NCI-H774 (cell line): ENCODE measurements at regions not wholly inside any gene's neighbourhood (a gene's known extent, or its start where the extent isn't known, plus 50 kb on each side); places are given as distances from the start of the nearest gene placed in this dataset.

Experiments used
- DNase-seq: peaks from one replicate; lab custom pipeline; 2025; lab: John Stamatoyannopoulos, UW

DNA sequence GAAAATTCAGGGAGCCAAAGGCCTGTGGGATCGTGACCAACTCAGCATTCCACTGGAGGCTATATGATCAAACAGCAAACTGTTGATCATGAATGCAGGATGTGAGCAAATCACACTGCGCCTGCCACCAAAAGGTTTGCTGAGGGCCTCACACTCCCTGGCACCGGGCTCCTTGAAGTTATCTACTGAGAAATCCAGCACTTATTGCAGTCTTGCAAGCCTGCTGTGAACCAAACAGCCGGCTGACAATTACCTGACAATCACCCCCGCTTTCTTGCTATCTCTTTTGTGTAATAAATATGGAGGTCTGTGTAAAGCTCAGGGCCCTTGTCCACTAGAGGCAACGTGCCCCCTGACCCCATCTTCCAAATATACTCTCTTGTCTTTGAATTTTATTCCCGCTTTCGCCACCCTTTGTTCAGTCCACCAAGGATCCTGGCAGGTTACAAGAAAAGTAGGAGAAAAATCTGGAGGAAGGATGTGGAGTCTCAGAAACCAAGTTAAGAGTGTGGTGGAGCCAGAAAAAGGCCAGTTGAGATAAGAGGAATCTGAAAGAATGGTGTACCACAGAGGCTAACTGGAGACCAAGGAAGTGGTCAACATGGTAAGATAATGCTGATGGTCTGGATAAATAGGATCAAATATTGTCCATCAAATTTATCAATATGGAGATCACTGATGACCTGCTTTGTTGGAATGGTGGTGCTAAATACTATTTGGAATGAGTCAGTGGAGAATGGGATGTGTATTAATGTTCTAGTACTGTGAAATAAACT lies 229.2 kb downstream of the ALX1 start:
- DNase-seq = no peak

DNA sequence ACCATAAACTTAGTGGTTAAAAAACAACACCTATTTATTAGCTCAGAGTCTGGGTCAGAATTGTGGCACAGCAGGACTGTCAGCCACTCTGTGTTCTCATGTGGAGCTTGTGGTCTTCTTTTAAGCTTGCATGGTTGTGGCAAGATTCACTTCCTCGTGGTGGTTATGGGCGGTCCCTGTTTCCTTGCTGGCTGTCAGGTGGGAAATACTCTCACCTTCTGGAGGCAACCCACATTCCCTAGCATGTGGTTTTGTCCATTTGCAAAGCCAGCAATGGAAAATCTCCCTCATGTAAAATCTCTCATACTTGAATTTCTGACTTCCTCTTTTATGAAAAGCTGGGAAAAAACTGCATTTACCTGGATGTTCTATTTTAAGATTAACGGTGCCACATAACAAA lies 229.8 kb downstream of the ALX1 start:
- DNase-seq = no peak

DNA sequence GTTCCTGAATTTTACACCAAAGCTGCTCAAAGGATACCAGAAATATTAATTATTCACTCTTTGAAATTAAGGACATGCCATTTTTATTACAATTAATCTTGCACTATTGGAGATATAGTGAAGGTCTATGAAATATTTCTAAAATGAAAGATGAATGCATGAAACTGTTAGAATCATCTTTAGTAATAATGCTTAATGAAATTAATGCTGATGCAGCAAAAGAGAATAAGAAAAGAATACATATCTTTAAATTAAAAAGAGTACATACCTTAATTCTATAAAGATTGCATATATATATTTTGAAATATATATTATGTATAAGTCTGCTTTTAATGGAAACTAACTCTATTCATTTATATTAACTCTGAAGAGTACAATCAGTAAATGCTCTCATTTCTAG lies 236.0 kb downstream of the ALX1 start:
- no peak for DNase-seq

DNA sequence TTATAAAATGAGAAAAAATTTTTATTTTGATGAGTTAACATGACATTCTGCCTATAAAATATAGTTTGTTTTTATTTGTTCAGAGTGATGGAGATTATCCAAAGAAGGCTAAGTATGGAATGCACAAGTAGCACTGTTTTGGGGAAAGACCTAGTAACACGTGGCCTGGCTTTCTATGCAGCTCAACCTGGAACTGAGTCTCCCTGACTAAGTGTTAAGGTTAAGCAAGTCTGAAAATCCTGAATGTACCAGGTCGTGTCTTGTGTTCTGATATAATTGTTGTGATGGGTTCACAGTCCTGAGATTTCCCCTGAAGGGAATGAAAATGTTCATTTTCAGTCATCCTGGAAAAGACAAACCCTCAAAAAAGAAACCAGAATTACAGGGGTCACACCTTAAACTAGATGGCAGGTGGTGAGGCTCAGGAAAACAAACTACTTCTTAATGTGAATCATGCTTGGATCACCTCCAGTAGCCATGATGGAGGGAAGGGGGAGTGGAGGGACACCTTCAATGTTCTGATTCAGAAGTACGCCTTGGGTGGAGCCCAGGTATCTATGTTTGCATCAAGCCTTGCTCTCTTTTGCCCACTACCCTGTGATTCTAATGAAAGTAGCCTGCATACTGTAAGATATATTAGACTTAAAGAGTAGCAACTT lies 236.8 kb downstream of the ALX1 start:
- no peak for DNase-seq

- DNase-seq = no peak
Measured at GRCh38 chr12:85519163-85519562, 239.1 kb downstream of the ALX1 start.

GRCh38 chr12:85523197-85523596 lies 243.2 kb downstream of the ALX1 start:
- no peak for DNase-seq

DNA sequence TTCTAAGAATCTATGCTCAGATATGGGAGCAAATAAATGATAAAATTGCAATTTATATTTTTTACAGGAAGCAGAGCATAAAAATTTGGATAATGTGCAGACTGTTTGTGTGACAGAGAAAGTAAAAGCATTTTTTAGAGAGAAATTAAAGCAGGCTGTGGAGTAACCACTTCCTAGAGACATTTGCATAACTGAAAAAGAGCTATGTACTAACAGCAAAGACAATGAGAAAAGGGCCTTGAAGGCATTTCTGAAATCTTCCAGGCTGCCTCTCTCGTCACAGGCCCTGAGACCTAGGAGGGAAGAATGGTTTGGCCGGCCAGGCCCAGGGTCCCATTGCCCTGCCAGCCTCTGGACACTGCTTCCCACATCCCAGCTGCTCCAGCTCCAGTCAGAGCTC lies 247.2 kb downstream of the ALX1 start:
- no peak for DNase-seq

GRCh38 chr12:85529896-85530295 lies 249.9 kb downstream of the ALX1 start:
- no peak for DNase-seq

DNA sequence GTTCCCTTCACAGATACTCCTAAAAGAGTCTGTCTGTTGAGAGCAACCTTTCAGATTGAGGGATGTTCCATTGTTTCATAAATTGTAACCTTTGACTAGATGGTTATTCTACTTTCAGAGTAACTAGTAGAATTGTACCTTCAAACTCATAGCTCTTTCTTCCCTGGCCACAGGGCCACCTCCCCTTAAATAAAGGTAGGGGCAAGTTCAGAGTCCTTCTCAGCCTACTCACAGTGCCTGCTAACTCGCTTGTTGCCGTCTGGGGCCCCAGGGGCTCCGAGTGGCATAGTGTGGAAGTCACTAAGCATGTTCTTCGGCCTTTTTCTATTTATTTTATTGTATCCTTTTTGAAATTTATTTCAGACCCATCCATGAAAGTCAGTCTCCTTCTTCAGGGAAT lies 250.4 kb downstream of the ALX1 start:
- no peak for DNase-seq

GRCh38 chr12:85531341-85531740 lies 251.3 kb downstream of the ALX1 start:
- no peak for DNase-seq

DNA sequence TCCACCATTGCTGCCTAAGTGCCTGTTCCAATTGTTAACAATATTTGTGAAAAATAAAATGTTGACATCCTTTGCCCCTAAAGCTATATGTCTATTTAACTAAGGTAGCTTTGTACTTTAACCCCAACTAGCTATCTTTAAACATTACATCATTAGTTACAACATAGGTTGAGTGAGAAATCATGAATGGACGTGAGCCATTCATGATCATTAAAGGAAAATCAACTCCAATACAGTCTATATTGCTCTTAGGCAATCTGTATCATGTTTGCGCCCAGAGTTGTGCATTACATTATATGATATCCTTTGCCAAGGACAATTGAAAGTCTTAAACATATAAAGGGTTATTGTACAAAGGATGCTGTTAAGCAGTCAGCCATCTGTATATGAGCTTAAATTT lies 269.6 kb downstream of the ALX1 start:
- DNase-seq = no peak

- no peak for DNase-seq
Measured at GRCh38 chr12:85550924-85551323, 270.9 kb downstream of the ALX1 start.

DNA sequence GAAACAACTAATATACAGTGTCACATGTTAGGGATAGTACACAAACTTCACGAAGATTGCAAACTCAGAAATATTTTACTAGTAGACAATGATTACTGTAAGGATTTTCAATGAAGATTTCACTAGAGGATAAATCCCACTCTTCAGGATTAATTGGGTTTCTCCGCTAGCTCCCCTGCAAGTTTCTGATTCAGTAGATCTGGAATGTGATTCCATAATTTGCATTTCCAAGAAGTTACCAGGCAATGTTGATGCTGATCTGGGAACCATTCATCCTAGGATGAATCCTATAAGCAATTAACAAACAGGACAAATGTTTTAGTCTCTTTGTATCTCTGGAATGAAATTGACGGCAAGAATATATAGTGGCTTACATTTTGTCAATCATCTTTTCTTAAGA lies 272.4 kb downstream of the ALX1 start:
- DNase-seq = no peak

- DNase-seq = no peak
Measured at GRCh38 chr12:85557850-85558249, 277.8 kb downstream of the ALX1 start.

GRCh38 chr12:85558684-85559083 lies 277.5 kb downstream of the RASSF9 start:
- no peak for DNase-seq

- DNase-seq = no peak
Measured at GRCh38 chr12:85559127-85559526, 277.1 kb downstream of the RASSF9 start.

DNA sequence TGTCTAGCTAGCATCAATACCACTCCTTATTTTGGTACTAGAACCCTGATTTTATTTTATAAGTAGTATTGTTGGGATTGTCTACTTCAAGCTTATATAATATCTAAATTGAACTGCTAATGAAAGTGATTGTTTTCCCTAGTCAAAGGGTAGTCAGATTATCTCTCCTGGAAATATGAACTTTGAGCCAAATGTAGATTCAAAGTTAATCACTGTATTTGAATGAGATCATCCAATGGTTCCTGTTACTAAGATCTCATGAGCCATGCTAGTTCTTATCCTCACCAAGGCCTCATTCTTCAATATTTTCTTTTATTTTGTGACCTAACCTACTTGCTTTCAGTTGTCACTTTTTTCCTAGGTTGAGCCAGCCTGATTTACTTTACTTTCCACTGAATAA lies 276.7 kb downstream of the RASSF9 start:
- DNase-seq = no peak

DNA sequence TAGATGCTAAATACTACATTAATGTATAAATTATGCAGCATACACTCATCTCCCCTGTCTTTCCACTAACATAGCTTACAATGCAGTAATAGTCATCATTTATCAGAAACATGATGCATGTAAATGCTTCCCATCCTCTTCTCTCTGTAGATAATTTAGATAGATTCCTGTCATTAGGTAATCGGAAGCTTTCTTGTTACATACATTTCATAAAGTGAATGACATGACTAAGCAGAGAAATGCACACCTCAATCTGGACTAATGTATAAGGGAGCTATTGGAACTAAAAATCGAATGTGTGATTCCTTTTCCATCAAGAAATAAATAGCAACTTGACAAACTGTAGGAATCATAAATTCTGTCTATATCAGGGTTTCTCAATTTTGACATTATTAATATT lies 273.4 kb downstream of the RASSF9 start:
- DNase-seq = no peak

- no peak for DNase-seq
Measured at GRCh38 chr12:85564786-85565185, 271.4 kb downstream of the RASSF9 start.

GRCh38 chr12:85568395-85569103 lies 267.7 kb downstream of the RASSF9 start:
- DNase-seq = no peak

DNA sequence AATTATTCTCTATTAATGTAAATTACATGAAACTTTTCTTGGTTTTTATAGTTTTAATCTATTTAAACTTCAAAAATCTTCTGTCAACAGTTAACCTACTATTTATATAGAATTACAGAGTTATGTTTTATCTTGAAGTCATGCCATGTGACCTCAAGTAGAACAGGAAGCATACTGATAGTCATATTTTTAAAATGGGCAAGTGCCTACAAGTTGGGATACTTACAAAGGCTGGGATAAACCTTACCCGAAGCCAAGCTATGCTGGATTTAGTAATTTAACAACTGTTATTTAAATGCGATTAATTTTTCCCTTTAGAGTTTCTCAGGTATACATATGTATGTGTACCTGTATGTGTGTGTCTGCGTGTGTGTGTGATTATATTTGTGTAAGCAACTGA lies 266.9 kb downstream of the RASSF9 start:
- DNase-seq = no peak

GRCh38 chr12:85572956-85573355 lies 263.3 kb downstream of the RASSF9 start:
- no peak for DNase-seq

DNA sequence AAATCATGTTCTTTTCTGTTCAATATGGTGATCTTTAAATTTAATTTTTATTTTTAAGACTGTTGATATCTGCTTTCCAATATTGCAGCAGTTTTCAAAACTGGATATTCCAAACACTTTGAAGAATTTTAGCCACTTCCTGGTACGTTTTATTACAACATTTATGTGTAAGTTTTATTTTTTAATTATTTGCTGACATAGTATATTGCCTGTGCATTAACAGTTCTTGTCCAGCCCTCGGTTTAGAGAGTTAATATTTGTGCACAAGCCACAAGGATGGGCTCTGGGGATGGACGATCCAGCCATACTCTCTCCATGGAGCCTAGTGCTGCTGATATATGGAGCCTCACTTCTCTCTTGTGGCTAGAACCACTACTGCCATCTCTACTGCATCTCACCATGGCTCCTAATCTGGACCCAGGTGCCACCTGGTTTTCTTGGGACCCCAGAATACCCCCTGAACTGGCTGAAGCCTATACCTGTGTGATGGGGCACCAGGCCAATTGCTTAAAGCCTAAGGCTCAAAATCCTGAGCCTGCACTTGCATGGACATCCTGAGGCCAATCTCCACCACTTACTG lies 262.5 kb downstream of the RASSF9 start:
- DNase-seq = no peak
